H1 (cell line): ENCODE measurements at regions not wholly inside any gene's neighbourhood (a gene's known extent, or its start where the extent isn't known, plus 50 kb on each side); places are given as distances from the start of the nearest gene placed in this dataset.

Experiments used
- CTCF ChIA-PET: fragments of 300-600 bp; sonication (Branson Sonifier 250); formaldehyde crosslinking; loops from one replicate; lab custom pipeline; 2021; ENCODE audit not compliant: partially characterized antibody; lab: Charles Lee
- POLR2A ChIA-PET: fragments of 300-600 bp; sonication (Branson Sonifier 250); formaldehyde crosslinking; loops from one replicate; lab custom pipeline; 2021; ENCODE audit warnings: inconsistent platforms; ENCODE audit not compliant: partially characterized antibody; lab: Charles Lee
- DNase-seq, 2 experiments: peaks; one replicate each; pipeline versions ENCODE4 v3.0.0 to v3.0.0-alpha.2; 2010 to 2022; ENCODE audit warnings: low spot score in 2 of 2, low read depth in 1 of 2, mixed read lengths in 1 of 2
- FAIRE-seq: peaks from 2 replicates; lab custom pipeline; 2011; peaks lifted over from hg19 to GRCh38; lab: Jason Lieb, UNC
- H2AFZ ChIP-seq: 2 replicates; pipeline ENCODE4 v1.8.1; 2012; ENCODE audit warnings: low read length, inconsistent platforms
- H2AK5ac ChIP-seq: 2 replicates; pipeline ENCODE4 v1.6.1; 2013; ENCODE audit warnings: low read depth, low read length
- H2BK120ac ChIP-seq: replicated peaks from 2 replicates; pipeline ENCODE3; 2013; ENCODE audit warnings: low read depth, low read length, inconsistent platforms
- H2BK12ac ChIP-seq: 2 replicates; pipeline ENCODE4 v1.6.1; 2013; ENCODE audit warnings: low read depth, low read length
- H2BK15ac ChIP-seq: 2 replicates; pipeline ENCODE4 v1.6.1; 2013; ENCODE audit warnings: low read length
- H2BK20ac ChIP-seq: 2 replicates; pipeline ENCODE4 v1.6.1; 2013; ENCODE audit warnings: low read length
- H2BK5ac ChIP-seq: 2 replicates; pipeline ENCODE4 v1.6.1; 2013; ENCODE audit warnings: low read depth, low read length
- H3K14ac ChIP-seq: 2 replicates; pipeline ENCODE4 v1.6.1; 2013; ENCODE audit warnings: inconsistent platforms; ENCODE audit not compliant: insufficient read length
- H3K18ac ChIP-seq: 2 replicates; pipeline ENCODE4 v1.6.1; 2013; ENCODE audit warnings: low read length; ENCODE audit errors: extremely low read depth
- H3K23ac ChIP-seq: 2 replicates; pipeline ENCODE4 v1.6.1; 2013; ENCODE audit warnings: inconsistent platforms; ENCODE audit not compliant: insufficient read length
- H3K23me2 ChIP-seq: 2 replicates; pipeline ENCODE4 v1.6.1; 2013; ENCODE audit warnings: low read depth, low read length
- H3K27ac ChIP-seq: 2 replicates; pipeline ENCODE4 v1.6.1; 2011; ENCODE audit warnings: low read depth, low read length, inconsistent platforms
- H3K27me3 ChIP-seq, 4 experiments: replicated peaks in 1 of 4; 1 replicate in 1 of 4; 2 replicates in 3 of 4; pipeline versions ENCODE4 v1.6.1 to v1.8.1; 2011 to 2013; ENCODE audit warnings: low read length in 3 of 4, mild to moderate bottlenecking in 3 of 4, inconsistent platforms in 2 of 4, mixed read lengths in 2 of 4, moderate library complexity in 1 of 4; ENCODE audit not compliant: control insufficient read depth in 3 of 4, insufficient read depth in 3 of 4; ENCODE audit errors: extremely low read depth in 1 of 4
- H3K36me3 ChIP-seq, 4 experiments: 2 replicates each; pipeline versions ENCODE4 v1.6.1 to v1.8.1; 2011 to 2013; ENCODE audit warnings: mild to moderate bottlenecking in 4 of 4, low read length in 3 of 4, moderate library complexity in 2 of 4, control low read depth in 1 of 4, inconsistent platforms in 1 of 4; ENCODE audit not compliant: insufficient read depth in 4 of 4, control insufficient read depth in 2 of 4
- H3K4ac ChIP-seq: replicated peaks from 2 replicates; pipeline ENCODE3; 2013; ENCODE audit warnings: low read length, low read depth, mixed read lengths, inconsistent platforms; ENCODE audit not compliant: insufficient read length
- H3K4me1 ChIP-seq, 4 experiments: replicated peaks in 1 of 4; 1 replicate in 1 of 4; 2 replicates in 3 of 4; pipeline versions ENCODE4 v1.6.1 to v1.8.1; 2011 to 2013; ENCODE audit warnings: low read length in 3 of 4, inconsistent platforms in 2 of 4, mixed read lengths in 1 of 4; ENCODE audit not compliant: insufficient read depth in 4 of 4, control insufficient read depth in 3 of 4
- H3K4me2 ChIP-seq, 2 experiments: 2 replicates each; pipeline versions ENCODE4 v1.6.1 to v1.8.1; 2011 to 2013; ENCODE audit warnings: low read depth in 2 of 2, low read length in 2 of 2, control low read depth in 1 of 2, inconsistent platforms in 1 of 2, mild to moderate bottlenecking in 1 of 2; ENCODE audit not compliant: insufficient read depth in 1 of 2
- H3K4me3 ChIP-seq, 4 experiments: fragments of 200-600, 300-600 bp in 1 of 4; sonication (generic), shearing (Covaris generic), sonication (Bioruptor Twin) in 1 of 4; 2 replicates each; pipeline versions ENCODE4 v1.5.1 to v1.8.1; 2011 to 2016; ENCODE audit warnings: low read length in 4 of 4, low read depth in 3 of 4, control low read depth in 2 of 4, inconsistent platforms in 2 of 4, mild to moderate bottlenecking in 2 of 4, mixed read lengths in 1 of 4, moderate library complexity in 1 of 4; ENCODE audit not compliant: insufficient read depth in 2 of 4; ENCODE audit errors: extremely low read depth in 1 of 4
- H3K56ac ChIP-seq: replicated peaks from 2 replicates; pipeline ENCODE3; 2013; ENCODE audit warnings: low read depth, mild to moderate bottlenecking, mixed read lengths, low read length, inconsistent platforms; ENCODE audit not compliant: insufficient read length
- H3K79me1 ChIP-seq: 2 replicates; pipeline ENCODE4 v1.6.1; 2013; ENCODE audit warnings: low read depth, low read length, control low read depth
- H3K79me2 ChIP-seq, 2 experiments: 2 replicates each; pipeline versions ENCODE4 v1.6.1 to v1.8.1; 2012 to 2013; ENCODE audit warnings: low read length in 2 of 2, mild to moderate bottlenecking in 2 of 2, inconsistent platforms in 1 of 2; ENCODE audit not compliant: insufficient read depth in 2 of 2, control insufficient read depth in 1 of 2
- H3K9ac ChIP-seq, 4 experiments: replicated peaks in 1 of 4; 1 replicate in 1 of 4; 2 replicates in 3 of 4; pipeline versions ENCODE4 v1.6.1 to v1.8.1; 2011 to 2013; ENCODE audit warnings: low read depth in 3 of 4, low read length in 3 of 4, control low read depth in 2 of 4, mild to moderate bottlenecking in 2 of 4, moderate library complexity in 2 of 4, inconsistent platforms in 1 of 4; ENCODE audit errors: extremely low read depth in 1 of 4
- H3K9me3 ChIP-seq, 2 experiments: 2 replicates each; pipeline versions ENCODE4 v1.6.1 to v1.8.1; 2012 to 2013; ENCODE audit warnings: mild to moderate bottlenecking in 2 of 2, moderate library complexity in 2 of 2, control low read depth in 1 of 2, inconsistent platforms in 1 of 2, low read depth in 1 of 2, low read length in 1 of 2, mixed read lengths in 1 of 2; ENCODE audit not compliant: insufficient read depth in 2 of 2
- H4K20me1 ChIP-seq, 2 experiments: replicated peaks in 1 of 2; 2 replicates each; pipeline versions ENCODE3 to v1.8.1; 2011 to 2013; ENCODE audit warnings: inconsistent platforms in 2 of 2, low read length in 2 of 2, mild to moderate bottlenecking in 1 of 2; ENCODE audit not compliant: insufficient read depth in 2 of 2, control insufficient read depth in 1 of 2
- H4K5ac ChIP-seq: 2 replicates; pipeline ENCODE4 v1.6.1; 2013; ENCODE audit warnings: low read length, low read depth, mixed read lengths, inconsistent platforms; ENCODE audit not compliant: insufficient read length
- H4K8ac ChIP-seq: 2 replicates; pipeline ENCODE4 v1.8.0; 2013; ENCODE audit warnings: mild to moderate bottlenecking, moderate library complexity, low read length, inconsistent platforms; ENCODE audit not compliant: insufficient read depth; ENCODE audit errors: extremely low read depth
- H4K91ac ChIP-seq: replicated peaks from 2 replicates; pipeline ENCODE3; 2013; ENCODE audit warnings: low read length, mixed read lengths, inconsistent platforms; ENCODE audit not compliant: insufficient read length
- CEBPB ChIP-seq: IDR thresholded peaks from 2 replicates; pipeline ENCODE4 v1.6.1; 2012; ENCODE audit warnings: low read depth, low read length
- WGBS, 2 experiments: shearing (Covaris generic) in 1 of 2; methylation state at CpG; one replicate each; pipeline versions ENCODE4 v1.1.6 to v1.1.7; 2013 to 2015; ENCODE audit warnings: low lambda C conversion rate in 2 of 2, mixed read lengths in 2 of 2, inconsistent platforms in 1 of 2, low coverage in 1 of 2, missing lambda C conversion rate in 1 of 2; ENCODE audit not compliant: insufficient replicate concordance in 2 of 2, insufficient coverage in 1 of 2, insufficient read length in 1 of 2; ENCODE audit errors: extremely low coverage in 1 of 2, missing lambda C conversion rate in 1 of 2; 5-methylcytosine and 5-hydroxymethylcytosine counted together

- Histone ChIP-seq H3K4me1 (peaks cover 3 to 19% (median 15%) of the 10 kb centered on the region in 4 experiments; a peak in 6 of 7 replicates), H3K9me3 (no peaks in the 10 kb centered on the region), H2BK12ac (no peak overlapping the region), H3K4me3 (no peak overlapping the region), H3K36me3 (no peaks in the 10 kb centered on the region), H2BK120ac (peak overlapping the region; percentile 75), H2AFZ (no peak overlapping the region), H4K91ac (peak overlapping the region; percentile 22), H3K27ac (no peak overlapping the region), H3K14ac (no peak overlapping the region), H3K4me2 (no peak overlapping the region), H3K23ac (no peak overlapping the region), H4K5ac (no peak overlapping the region), H2AK5ac (no peak overlapping the region), H2BK5ac (no peak overlapping the region), H3K18ac (no peak overlapping the region; the same call in 1 of the 2 replicates), H3K23me2 (no peaks in the 10 kb centered on the region), H4K20me1 (no peaks in the 10 kb centered on the region), H4K8ac (no peak overlapping the region), H3K56ac (no peak overlapping the region), H3K79me2 (no peaks in the 10 kb centered on the region), H3K79me1 (no peaks in the 10 kb centered on the region), H2BK20ac (0 out of 2 replicates have a peak overlapping the region, but pooled peaks have one; percentile 54), H3K4ac (no peak overlapping the region), H2BK15ac (peak overlapping the region; percentile 10; the same call in 1 of the 2 replicates), H3K27me3 (no peaks in the 10 kb centered on the region), H3K9ac (no peak overlapping the region)
- ChIA-PET POLR2A (no interaction called here), CTCF (no interaction called here)
- no peak for TF ChIP-seq CEBPB
- 98% methylated on average over 3 of the region's 3 CpGs; no CpG with 5 or more reads in 1 of the 2 experiments for WGBS, 2 experiments
- no peak for FAIRE-seq
- no peak for DNase-seq
Observed at GRCh38 chr18:64270121-64270520, 121.2 kb upstream of the LINC00305 start.
